AG08395 (cell line): ENCODE measurements at regions not wholly inside any gene's neighbourhood (a gene's known extent, or its start where the extent isn't known, plus 50 kb on each side); places are given as distances from the start of the nearest gene placed in this dataset.

Experiments used
- DNase-seq: peaks from one replicate; pipeline ENCODE4 v3.0.0; 2012; ENCODE audit warnings: mixed read lengths, low spot score

DNA sequence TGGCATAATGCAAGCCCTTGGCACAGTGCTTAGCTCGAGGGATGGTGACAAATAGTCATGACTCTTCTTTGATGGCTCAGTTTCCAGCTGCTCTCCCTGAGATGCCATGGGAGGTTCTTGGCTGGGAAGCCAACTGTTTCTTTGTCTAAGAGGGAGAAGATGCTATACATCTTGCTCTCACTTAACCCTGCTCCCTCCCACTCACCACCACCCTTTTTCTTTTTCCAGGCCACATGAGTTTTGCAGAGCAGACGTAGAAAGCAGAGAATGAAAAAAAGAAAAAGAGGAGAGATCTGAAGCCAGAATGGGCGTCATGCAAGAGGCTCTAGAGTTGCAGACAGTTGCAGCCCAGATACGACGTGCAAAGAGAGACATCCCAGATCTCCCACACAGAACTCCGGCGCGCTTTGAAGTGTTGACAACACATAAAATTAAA, 160.5 kb downstream of the FGF18 start:
- DNase-seq, result no peak

- peak; percentile 30 for DNase-seq
These were observed 161.2 kb downstream of the FGF18 start for GRCh38 chr5:171580502-171581265.

GRCh38 chr5:171581781-171582180, 162.3 kb downstream of the FGF18 start:
- no peak for DNase-seq

GRCh38 chr5:171582849-171583248, 163.4 kb downstream of the FGF18 start:
- no peak for DNase-seq

DNA sequence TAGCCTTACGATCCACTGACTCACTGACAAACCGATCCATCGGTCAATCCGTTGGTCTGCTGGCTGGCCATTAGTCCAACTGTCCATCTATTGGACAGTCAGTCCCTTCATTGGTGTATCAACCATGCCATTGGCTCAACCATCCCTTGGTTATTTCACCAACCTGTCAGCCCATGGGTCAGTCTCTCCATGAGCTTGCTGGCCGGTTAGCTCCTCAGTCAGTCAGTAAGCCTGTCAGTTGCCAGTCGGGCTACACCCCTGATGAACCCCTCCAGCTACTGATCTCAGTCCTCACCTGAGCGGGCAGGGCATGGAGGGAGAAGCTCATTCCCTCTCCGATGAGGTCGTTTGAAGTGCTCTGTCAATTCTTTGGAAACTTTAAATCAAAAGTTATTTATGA, 166.5 kb downstream of the FGF18 start:
- no peak for DNase-seq

DNA sequence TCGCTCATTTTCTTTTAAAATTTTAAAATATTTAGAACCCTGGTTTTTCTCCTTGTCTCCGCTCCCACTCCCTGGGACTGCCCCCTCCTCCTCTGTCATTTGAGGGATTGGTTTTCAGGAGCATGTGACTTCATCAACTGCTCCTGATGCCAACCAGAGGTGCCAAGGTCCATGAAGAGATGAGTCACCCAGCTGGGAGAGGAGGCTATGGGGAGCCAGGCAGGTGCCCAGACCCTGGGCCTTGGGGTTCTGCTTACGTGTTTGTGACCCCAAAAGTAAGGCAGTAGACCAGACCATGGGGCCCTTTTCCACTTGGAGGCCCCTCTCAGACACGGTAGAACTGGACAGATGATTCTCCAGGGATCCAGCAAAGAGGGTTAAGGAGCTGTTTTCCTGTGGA, 167.0 kb downstream of the FGF18 start:
- no peak for DNase-seq

DNA sequence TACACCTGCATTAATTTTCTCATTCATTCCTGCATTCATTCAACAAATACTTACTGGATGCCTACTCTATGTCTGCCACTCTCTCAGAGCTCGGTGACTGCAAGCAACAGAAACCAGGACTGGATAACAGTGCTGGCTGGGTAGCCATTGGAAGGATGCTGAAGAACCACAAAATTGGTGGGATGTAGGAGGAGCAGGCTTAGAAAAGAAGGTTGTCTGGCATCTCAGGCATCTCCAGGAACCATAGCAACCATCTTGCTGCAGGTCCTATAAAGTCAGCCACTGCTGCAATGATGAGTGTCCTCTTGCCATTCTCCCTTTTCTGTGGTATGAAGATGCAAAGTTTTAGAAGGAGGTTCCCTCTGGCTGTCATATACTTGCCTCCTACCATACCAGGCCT, 168.6 kb downstream of the FGF18 start:
- no peak for DNase-seq

- DNase-seq, result no peak
These were observed 169.3 kb downstream of the FGF18 start for GRCh38 chr5:171588790-171589189.

GRCh38 chr5:171589461-171589860, 170.0 kb downstream of the FGF18 start:
- no peak for DNase-seq

- DNase-seq, result no peak
These were observed 172.6 kb downstream of the FGF18 start for GRCh38 chr5:171592076-171592475.

DNA sequence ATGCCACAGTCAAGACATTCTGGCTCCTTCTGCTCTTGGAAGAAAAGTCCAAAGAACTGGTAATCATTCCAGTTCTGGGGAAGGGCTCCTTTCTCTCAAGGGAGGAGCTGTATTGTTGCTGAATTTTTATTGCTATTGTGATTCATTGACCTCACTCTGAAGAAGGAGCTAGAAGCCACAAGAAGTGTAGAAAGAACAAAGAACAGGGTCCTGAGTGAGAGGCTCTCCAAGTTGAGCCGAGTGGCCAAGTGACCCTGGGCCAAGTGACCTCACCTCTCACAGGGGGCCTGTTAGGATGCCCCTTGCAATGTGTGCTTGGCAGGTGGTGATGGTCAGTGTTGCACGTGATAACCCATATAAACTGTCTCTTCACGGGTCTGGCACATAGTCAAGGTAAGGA, 173.3 kb downstream of the FGF18 start:
- DNase-seq, result no peak

DNA sequence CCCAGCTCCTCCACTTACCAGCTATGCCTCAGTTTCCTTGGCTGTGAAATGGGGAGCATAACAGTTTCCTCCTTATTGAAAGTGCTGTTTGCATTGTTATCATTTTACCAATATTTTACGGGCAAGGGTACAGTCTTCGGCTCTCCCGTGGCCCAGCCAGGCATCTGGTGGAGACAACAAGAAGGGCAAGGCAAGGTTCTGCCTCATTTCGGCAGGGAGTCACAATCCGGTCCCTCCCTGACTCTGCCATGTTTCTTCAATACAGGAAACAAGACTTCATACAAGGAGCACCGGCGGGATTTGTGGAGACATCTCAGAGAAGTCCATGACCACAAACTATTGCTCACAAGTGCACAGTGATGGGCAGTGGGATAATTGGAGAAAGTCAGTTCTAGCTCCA, 174.0 kb downstream of the FGF18 start:
- DNase-seq, result no peak

GRCh38 chr5:171593976-171594375, 174.5 kb downstream of the FGF18 start:
- no peak for DNase-seq

DNA sequence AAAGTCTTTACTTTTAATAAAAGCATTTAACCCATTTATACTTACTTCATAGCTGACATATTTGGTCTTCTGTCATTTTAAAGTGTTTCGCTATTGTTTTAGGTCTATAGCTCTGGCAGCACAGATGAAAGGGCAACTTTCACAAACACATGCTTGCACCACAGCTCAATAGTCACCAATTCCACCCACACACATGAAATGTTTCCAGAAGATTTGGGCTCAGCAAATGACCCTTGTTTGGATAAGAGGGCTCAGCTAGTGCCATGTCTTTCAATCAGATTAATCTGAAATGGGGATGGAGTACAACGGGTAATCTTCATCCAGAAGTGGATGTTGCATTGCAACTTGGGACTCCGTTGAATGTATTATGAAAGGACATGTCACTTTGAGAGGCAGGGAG, 176.0 kb downstream of the FGF18 start:
- no peak for DNase-seq

DNA sequence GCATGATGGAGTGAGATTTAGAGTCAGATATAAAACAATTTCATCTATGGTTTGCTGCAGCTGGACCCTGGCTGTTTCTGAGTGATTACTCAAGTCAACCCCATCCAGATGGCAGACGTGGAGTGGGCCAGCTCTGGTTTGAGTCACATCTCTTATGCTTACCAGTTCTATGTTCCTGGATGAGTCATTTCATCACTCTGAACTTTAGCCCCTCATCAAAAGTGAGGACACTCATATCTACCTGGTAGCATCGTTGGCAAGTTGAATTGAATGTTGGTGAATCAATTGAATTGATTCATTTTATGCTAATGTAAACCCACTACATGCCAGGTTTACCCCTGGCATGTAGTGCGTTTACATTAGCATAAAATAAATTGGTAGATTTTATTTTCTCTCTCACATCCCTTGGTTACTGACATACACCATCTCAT, 176.4 kb downstream of the FGF18 start:
- no peak for DNase-seq

- DNase-seq, result no peak
These were observed 177.0 kb downstream of the FGF18 start for GRCh38 chr5:171596391-171596878.

GRCh38 chr5:171597946-171598640, 178.6 kb downstream of the FGF18 start:
- no peak for DNase-seq

DNA sequence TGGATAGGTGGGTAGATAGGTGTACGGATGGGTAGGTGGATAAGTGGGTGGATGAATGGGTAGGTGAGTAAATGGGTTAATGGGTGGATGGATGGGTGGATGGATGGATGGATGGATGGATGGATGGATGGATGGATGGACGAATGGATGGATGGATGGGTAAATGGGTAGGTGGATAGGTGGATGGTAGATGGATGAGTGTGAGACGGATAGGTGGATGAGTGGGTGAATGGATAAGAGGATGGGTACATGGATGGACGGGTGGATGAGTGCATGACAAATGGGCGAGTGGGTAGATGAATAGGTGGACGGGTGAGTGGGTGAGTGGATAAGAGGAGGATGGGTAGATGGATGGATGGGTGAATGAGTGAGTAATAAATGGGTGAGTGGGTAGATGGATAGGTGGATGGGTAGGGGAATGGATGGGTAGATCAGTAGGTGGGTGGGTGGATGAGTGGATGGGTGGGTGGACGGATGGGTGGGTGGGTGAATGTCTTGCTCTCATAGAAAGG, 179.2 kb downstream of the FGF18 start:
- no peak for DNase-seq

DNA sequence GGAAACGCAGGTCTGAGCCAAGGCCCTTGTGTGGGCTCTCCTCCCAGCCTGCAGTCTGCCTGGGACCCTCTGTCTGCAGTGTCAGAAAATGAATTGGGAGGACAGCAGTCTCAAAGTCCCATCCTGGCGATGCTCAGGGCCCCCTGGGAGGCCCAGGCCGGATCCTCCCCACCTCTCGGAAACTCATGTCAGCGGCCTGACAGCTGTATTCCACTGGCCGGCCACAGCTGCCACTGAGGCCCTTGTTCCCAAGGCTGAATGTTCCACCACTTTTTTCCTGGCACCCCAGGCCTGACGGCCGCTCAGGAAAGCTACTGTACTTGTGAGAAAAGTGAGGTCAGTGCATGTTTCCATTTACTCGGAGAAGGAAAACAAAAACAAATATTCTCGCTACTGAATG, 180.0 kb downstream of the FGF18 start:
- DNase-seq, result no peak

- no peak for DNase-seq
These were observed 180.6 kb downstream of the FGF18 start for GRCh38 chr5:171599957-171600612.

DNA sequence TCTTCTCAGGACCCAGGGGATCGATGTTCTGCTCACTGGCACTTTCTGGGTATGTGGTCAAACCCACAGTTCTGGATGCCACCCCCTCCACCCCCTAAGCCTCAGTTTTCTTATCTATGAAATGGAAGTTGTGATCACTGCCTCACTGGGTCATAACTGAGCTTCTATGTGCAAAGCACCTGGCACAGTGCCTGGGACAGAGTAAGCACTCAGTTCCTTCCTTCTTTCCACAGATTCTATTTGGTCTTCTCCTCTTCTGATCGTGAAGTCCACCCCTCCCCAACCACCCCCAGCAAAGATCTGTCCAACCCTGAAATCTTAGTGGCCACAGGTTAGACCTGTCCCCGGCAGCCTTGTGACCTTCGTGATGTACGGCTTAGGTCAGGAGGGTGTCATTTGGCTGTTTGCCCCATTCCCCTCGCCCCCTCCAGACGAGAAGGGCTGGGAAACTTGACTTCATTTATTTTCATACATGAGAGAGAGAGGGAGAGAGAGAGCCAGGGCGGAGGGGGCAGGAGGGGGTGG, 181.4 kb downstream of the FGF18 start:
- no peak for DNase-seq

DNA sequence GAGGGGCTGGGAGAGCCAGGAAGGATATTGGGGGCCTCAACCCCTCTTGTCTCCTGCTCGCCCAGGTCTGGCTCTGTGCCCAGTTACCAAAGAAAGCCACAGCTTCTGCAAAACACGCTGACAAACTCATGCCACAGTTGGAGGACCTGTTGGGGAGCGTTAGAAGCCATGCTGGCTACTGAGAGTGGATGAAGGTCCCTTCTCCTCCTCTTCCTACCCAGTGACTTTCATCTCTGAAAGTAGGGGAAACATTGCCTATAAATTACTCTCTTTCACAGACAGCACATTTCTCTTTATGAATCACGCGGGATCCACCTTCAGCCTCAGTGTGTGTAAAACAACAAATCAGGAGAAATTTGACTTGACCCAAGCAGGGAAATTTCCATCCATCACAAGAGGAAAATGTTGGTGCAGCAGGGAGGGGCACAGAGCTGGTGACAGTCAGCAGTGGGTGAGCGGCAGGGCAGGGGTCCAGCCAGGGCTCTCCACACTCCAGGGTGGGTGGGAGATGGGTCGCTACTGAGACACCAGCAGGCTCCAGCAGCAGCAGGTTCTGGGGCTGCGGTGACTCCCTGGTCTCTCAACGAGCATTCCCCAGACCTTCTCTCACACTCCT, 181.9 kb downstream of the FGF18 start:
- DNase-seq, result no peak
